ENCODE measurements at regions not wholly inside any gene's neighbourhood (a gene's known extent, or its start where the extent isn't known, plus 50 kb on each side); places are given as distances from the start of the nearest gene placed in this dataset.

DNA sequence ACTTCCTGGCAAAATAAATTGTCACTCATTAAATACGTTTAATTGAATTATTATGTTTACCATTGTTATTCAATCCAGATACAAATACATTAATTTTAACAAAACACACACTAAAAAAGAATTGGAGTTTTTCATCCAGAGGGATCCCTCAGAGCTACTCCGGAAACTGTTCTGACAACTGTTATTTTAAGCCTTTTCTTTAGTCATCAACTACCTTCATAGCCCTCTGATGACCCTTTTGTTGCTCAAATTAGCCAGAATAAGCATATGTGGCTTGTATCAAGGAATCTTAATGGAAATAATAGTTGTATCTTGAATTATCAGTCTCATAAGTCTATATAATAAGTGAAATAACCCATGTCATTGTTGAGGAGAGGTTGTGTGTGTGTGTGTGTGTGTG is 405.4 kb upstream of the FAT3 start:
- TF ChIP-seq EP300 (IDR thresholded peaks at IDR 0.05) (no peak), CTCF (IDR thresholded peaks at IDR 0.05) (no peak), POLR2AphosphoS5 (IDR thresholded peaks at IDR 0.05) (no peak)
